A549 (cell line): ENCODE measurements at regions not wholly inside any gene's neighbourhood (a gene's known extent, or its start where the extent isn't known, plus 50 kb on each side); places are given as distances from the start of the nearest gene placed in this dataset.

Experiments used
- ATAC-seq, 2 experiments: fragments of 200-7000 bp in 1 of 2; fragments of >200 bp in 1 of 2; cut with Nextera tagmentation in 1 of 2; cut with Tn5 transposase in 1 of 2; 3 replicates each; pipeline versions ENCODE4 v1.8.0 to v1.9.1; 2018 to 2020; ENCODE audit warnings: mild to moderate bottlenecking in 1 of 2, moderate library complexity in 1 of 2
- CTCF ChIA-PET: fragments of 300-600 bp; sonication (Branson Sonifier 250); formaldehyde crosslinking; extraction: SDS; loops from one replicate; lab custom pipeline; 2021; ENCODE audit warnings: antibody characterized with exemption, inconsistent platforms; lab: Yijun Ruan, JAX
- POLR2A ChIA-PET: fragments of 350-600 bp; formaldehyde crosslinking; extraction: SDS; loops from one replicate; lab custom pipeline; 2021; ENCODE audit warnings: antibody characterized with exemption, inconsistent platforms; lab: Yijun Ruan, JAX
- DNase-seq, 2 experiments: peaks; one replicate each; pipeline versions ENCODE4 v3.0.0 to v3.0.0-alpha.2; 2011 to 2016; ENCODE audit warnings: low read depth in 1 of 2, low spot score in 1 of 2
- FAIRE-seq: peaks from 2 replicates; lab custom pipeline; 2011; peaks lifted over from hg19 to GRCh38; lab: Jason Lieb, UNC
- H3K27ac ChIP-seq, 2 experiments: fragments of >200 bp; sonication (Bioruptor Twin); formaldehyde crosslinking; 3 replicates each; pipeline ENCODE4 v1.5.1; 2016 to 2017
- H3K4me1 ChIP-seq: fragments of >200 bp; sonication (Bioruptor Twin); formaldehyde crosslinking; 3 replicates; pipeline ENCODE4 v1.6.1; 2016
- H3K4me2 ChIP-seq: fragments of >200 bp; sonication (Bioruptor Twin); formaldehyde crosslinking; 3 replicates; pipeline ENCODE4 v1.6.1; 2016
- H3K4me3 ChIP-seq: fragments of >200 bp; sonication (Bioruptor Twin); formaldehyde crosslinking; 3 replicates; pipeline ENCODE4 v1.5.1; 2016
- H3K9me3 ChIP-seq: fragments of >200 bp; sonication (Bioruptor Twin); formaldehyde crosslinking; 3 replicates; pipeline ENCODE4 v1.6.1; 2016
- ATOH8 ChIP-seq: fragments of 250-450 bp; sonication (Bioruptor Pico); IDR thresholded peaks from 2 replicates; pipeline ENCODE4 v1.5.0; 2020; ENCODE audit warnings: low read depth, mild to moderate bottlenecking, moderate library complexity
- CTCF ChIP-seq: fragments of >200 bp; sonication (Bioruptor Twin); formaldehyde crosslinking; IDR thresholded peaks from 3 replicates; pipeline ENCODE4 v1.5.1; 2016
- E2F6 ChIP-seq: IDR thresholded peaks from 2 replicates; pipeline ENCODE4 v1.6.1; 2012; ENCODE audit warnings: low read depth, borderline replicate concordance
- ELK1 ChIP-seq: fragments of 150-350 bp; IDR thresholded peaks from 2 replicates; pipeline ENCODE4 v1.6.1; 2014; ENCODE audit warnings: low read depth, mild to moderate bottlenecking, low read length
- HDAC2 ChIP-seq: fragments of 200-600 bp; sonication (generic); IDR thresholded peaks from 2 replicates; pipeline ENCODE4 v1.6.1; 2016
- HOXA7 ChIP-seq: fragments of 250-450 bp; sonication (Bioruptor Pico); IDR thresholded peaks from 2 replicates; pipeline ENCODE4 v1.5.0; 2020; ENCODE audit warnings: mild to moderate bottlenecking, moderate library complexity
- MAFK ChIP-seq: fragments of 450-650 bp; IDR thresholded peaks from 2 replicates; pipeline ENCODE4 v1.6.1; 2014; ENCODE audit not compliant: partially characterized antibody
- MYC ChIP-seq: IDR thresholded peaks from 2 replicates; pipeline ENCODE4 v1.6.1; 2012; ENCODE audit warnings: mild to moderate bottlenecking, inconsistent platforms, low read length, improper control_type of control experiment, borderline replicate concordance
- NFE2L2 ChIP-seq: fragments of 150-350 bp; conservative IDR thresholded peaks from 2 replicates; pipeline ENCODE4 v1.6.1; 2014; ENCODE audit warnings: low read length
- NR3C1 ChIP-seq: fragments of >200 bp; sonication (Bioruptor Twin); formaldehyde crosslinking; IDR thresholded peaks from 3 replicates; pipeline ENCODE4 v1.6.1; 2017
- PBX3 ChIP-seq: IDR thresholded peaks from 2 replicates; pipeline ENCODE4 v1.6.1; 2012
- PHF8 ChIP-seq: fragments of 200-600 bp; sonication (generic); IDR thresholded peaks from 2 replicates; pipeline ENCODE4 v1.6.1; 2016; ENCODE audit warnings: low read depth, mild to moderate bottlenecking, antibody characterized with exemption, moderate library complexity, borderline replicate concordance
- RAD21 ChIP-seq, 2 experiments: fragments of >200 bp in 1 of 2; sonication (Bioruptor Twin) in 1 of 2; formaldehyde crosslinking in 1 of 2; IDR thresholded peaks in 1 of 2; conservative IDR thresholded peaks in 1 of 2; 2 replicates in 1 of 2; 3 replicates in 1 of 2; pipeline ENCODE4 v1.6.1; 2012 to 2018; ENCODE audit warnings: inconsistent platforms in 1 of 2
- RFX5 ChIP-seq: fragments of 450-650 bp; IDR thresholded peaks from 2 replicates; pipeline ENCODE4 v1.7.1; 2014; ENCODE audit warnings: antibody characterized with exemption, mild to moderate bottlenecking, moderate library complexity
- RNF2 ChIP-seq: fragments of 200-600 bp; sonication (generic); IDR thresholded peaks from 2 replicates; pipeline ENCODE4 v1.6.1; 2016; ENCODE audit warnings: low read depth, mild to moderate bottlenecking, antibody characterized with exemption, moderate library complexity, borderline replicate concordance
- TFCP2L1 ChIP-seq: fragments of 250-450 bp; sonication (Bioruptor Pico); IDR thresholded peaks from 2 replicates; pipeline ENCODE4 v1.5.0; 2021; ENCODE audit warnings: mild to moderate bottlenecking
- ZFP36 ChIP-seq: fragments of 450-650 bp; IDR thresholded peaks from 2 replicates; pipeline ENCODE4 v1.6.1; 2014; ENCODE audit warnings: borderline replicate concordance; ENCODE audit not compliant: partially characterized antibody
- ZNF302 ChIP-seq: fragments of 250-450 bp; sonication (Bioruptor Pico); IDR thresholded peaks from 2 replicates; pipeline ENCODE4 v1.9.0; 2021; ENCODE audit warnings: inconsistent platforms, mild to moderate bottlenecking, moderate library complexity
- ZSCAN20 ChIP-seq: fragments of 250-450 bp; sonication (Bioruptor Pico); IDR thresholded peaks from 2 replicates; pipeline ENCODE4 v1.8.0; 2022; ENCODE audit warnings: mild to moderate bottlenecking, moderate library complexity
- WGBS: methylation state at CpG from one replicate; pipeline ENCODE4 v1.1.6; 2017; ENCODE audit errors: missing lambda C conversion rate; 5-methylcytosine and 5-hydroxymethylcytosine counted together

- H3K9me3 ChIP-seq, result no peaks in the 10 kb centered on the region
- no peaks in the 10 kb centered on the region for H3K4me1 ChIP-seq
- WGBS, result 15% methylated on average over 6 of the region's 6 CpGs
- TF ChIP-seq TFCP2L1 (CRISPR knock-in tag) (no peak), RNF2 (no peak), ZFP36 (no peak), ZNF302 (CRISPR knock-in tag) (no peak), PHF8 (no peak), ATOH8 (no peak), ZSCAN20 (CRISPR knock-in tag) (no peak), RAD21 (conservative IDR thresholded peaks at IDR 0.05 in 1 of 2, IDR thresholded peaks at IDR 0.05 in 1 of 2) (no peak), NR3C1 (no peak), ELK1 (no peak), PBX3 (no peak), MAFK (no peak), HDAC2 (no peak), MYC (no peak), E2F6 (no peak), CTCF (no peak), HOXA7 (CRISPR knock-in tag) (no peak), RFX5 (no peak), NFE2L2 (no peak)
- H3K27ac ChIP-seq, result no peak overlapping the region
- DNase-seq, result no peak
- H3K4me2 ChIP-seq, result no peak overlapping the region
- no peak overlapping the region for H3K4me3 ChIP-seq
- ChIA-PET POLR2A (no interaction called here), CTCF (no interaction called here)
- FAIRE-seq, result no peak
- ATAC-seq, result no peak
These were observed 145.7 kb upstream of the ADAMTS3 start for GRCh38 chr4:72714482-72715279.

GRCh38 chr4:72712997-72713396, 144.0 kb upstream of the ADAMTS3 start:
- TF ChIP-seq HOXA7 (CRISPR knock-in tag) (no peak), MAFK (peak; percentile 81)
- TF ChIP-seq, all 56 proteins: peak for 1
- Histone ChIP-seq H3K9me3 (no peaks in the 10 kb centered on the region), H3K4me2 (no peak overlapping the region), H3K4me3 (no peak overlapping the region), H3K4me1 (no peaks in the 10 kb centered on the region), H3K27ac (no peak overlapping the region)
- POLR2A ChIA-PET, result no interaction called here
- ATAC-seq (no peak), FAIRE-seq (no peak), DNase-seq (no peak)
- CTCF ChIA-PET, result no interaction called here
